Raji (cell line): ENCODE measurements at regions not wholly inside any gene's neighbourhood (a gene's known extent, or its start where the extent isn't known, plus 50 kb on each side); places are given as distances from the start of the nearest gene placed in this dataset.

Experiments used
- POLR2A ChIP-seq: IDR thresholded peaks from 2 replicates; pipeline ENCODE4 v1.6.1; 2011; ENCODE audit warnings: low read depth, low read length, control low read depth; ENCODE audit not compliant: insufficient read depth

DNA sequence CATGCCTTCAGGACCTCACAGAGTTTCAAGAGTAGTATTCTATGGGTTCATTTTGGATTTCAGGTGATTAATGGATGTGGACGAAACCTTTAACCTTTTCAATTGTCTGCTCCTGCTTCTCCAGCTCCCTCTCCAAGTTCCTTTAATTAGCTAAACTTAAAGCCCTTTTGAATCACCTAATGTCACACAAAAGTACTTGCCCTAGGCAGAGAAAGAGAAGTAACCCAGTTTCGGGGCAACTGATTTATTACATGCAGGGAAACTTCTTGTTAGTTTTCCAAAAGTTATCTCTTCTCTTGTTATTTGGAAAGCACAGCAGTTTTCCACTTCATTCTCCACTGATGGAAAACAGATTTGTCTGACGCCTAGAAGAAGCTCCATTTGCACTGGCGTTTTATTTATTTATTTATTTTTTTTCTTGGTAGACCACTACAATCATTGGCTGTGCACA, 407.7 kb upstream of the JARID2 start:
- TF ChIP-seq POLR2A = no peak

DNA sequence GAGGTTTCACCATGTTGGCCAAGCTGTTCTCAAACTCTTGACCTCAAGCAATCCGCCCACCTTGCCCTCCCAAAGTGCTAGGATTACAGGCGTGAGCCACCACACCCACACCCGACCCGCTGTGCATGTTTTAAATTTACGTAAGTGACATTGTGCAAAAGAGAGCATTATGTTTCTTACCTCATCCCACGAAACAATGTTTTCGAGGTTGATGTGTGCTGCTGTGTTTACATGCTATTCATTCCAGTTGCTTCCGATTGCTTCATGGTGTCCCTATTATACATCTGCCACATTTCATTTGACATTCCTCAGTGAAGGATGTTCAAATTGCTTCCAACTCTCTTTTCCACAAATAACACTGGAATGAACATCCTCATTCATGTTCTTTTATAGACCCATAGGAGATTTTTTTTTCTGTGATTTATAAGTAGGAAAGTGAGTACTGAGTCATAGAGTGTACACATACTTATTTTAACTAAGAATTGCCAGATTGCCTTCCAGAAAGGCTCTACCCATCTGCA, 403.9 kb upstream of the JARID2 start:
- TF ChIP-seq POLR2A = no peak

GRCh38 chr6:14844411-14844810, 401.5 kb upstream of the JARID2 start:
- no peak for TF ChIP-seq POLR2A

DNA sequence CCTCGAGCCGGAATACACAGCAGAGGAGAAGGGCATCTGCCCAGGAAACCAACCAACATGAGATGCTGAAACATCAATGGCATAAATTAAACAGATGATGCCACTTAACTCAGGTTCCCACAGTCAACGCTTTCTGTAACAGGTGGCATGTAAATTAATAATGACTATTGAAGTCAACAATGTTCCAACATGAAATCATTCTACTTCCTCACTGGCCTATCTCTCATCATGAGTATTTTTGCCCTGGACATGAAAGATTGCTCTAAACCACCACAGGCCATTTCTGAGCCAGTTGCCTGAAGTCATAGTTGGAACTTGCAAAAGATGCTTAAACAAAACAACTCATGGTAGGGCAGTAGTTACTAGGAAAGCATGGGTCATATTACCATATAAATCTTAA, 397.9 kb upstream of the JARID2 start:
- TF ChIP-seq POLR2A = no peak

- no peak for TF ChIP-seq POLR2A
Measured at GRCh38 chr6:14849185-14849584, 396.7 kb upstream of the JARID2 start.

DNA sequence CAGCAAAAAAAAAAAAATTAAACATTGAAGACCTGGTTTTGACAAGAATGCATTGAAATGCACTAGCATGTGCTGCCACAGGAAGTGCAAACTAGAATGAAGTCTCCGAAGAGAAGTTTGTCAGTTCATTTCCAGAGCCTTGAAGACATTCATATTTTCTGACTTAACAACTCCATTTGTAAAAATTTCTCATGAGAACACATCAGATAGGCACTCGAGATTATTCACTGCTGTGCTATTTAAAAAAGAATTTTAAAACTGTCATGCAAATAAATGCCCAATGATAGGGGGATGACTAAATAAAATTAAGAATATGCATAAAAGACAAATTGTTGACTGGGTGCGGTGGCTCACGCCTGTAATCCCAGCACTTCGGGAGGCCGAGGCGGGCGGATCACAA, 394.6 kb upstream of the JARID2 start:
- TF ChIP-seq POLR2A = no peak

GRCh38 chr6:14852375-14852774, 393.5 kb upstream of the JARID2 start:
- TF ChIP-seq POLR2A = no peak

GRCh38 chr6:14856177-14856576, 389.7 kb upstream of the JARID2 start:
- TF ChIP-seq POLR2A = no peak

- TF ChIP-seq POLR2A = no peak
Measured at GRCh38 chr6:14857001-14857400, 388.9 kb upstream of the JARID2 start.

DNA sequence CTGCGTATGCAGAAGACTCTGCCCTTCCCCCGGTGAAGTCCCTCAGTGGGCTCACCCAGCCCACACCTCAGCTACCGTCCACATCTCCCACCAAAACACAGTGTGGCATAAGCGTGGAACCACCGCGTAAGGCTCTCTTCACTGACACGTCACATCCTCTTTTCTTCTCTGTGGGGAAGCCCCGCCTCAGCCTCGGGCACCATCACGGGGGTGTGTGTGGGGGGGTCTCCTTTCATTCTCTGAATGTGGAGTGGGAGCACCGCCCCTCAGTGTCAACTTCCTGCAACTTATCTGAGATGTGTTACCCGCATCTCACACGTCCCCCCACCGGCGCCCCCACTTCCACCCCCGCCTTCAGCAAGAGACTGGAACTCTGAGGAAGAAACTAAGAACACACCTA, 388.4 kb upstream of the JARID2 start:
- no peak for TF ChIP-seq POLR2A

DNA sequence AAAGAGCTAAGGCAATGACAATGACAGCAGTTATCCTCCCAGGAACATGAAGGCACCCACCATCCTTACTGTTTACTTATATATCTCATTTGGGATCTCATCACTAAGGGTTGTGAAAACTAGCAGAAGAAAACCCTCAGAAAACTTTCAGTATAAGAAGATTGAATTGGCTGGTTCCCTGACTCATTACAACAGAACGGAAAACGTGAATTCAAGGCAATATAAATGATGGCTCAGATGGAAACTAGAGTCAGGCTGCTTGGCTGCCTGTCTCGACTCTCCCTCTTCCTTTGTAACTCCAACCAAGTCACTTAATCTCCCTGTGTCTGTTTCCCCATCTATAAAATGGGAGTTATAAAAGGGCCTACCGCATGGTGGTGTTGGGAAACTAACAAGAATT, 387.1 kb upstream of the JARID2 start:
- TF ChIP-seq POLR2A = no peak

DNA sequence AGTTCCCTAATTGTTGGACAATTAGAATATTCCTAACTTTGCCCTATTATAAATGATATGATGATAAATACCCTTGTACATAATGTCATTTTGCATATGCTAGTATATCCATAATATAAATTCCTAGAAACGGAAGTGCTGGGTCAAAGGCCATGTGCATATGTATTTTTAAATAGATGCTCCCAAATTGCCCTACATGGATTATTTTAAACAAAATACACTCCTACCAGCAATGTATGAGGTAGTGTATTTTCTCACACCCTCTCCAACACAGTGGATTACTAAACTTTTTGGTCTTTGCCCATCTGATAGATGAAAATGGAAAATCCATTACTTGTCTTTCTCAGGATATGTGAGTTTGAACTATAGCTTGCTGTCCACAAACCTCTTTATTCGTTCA, 385.1 kb upstream of the JARID2 start:
- no peak for TF ChIP-seq POLR2A

- TF ChIP-seq POLR2A = no peak
Measured at GRCh38 chr6:14861491-14861943, 384.4 kb upstream of the JARID2 start.

DNA sequence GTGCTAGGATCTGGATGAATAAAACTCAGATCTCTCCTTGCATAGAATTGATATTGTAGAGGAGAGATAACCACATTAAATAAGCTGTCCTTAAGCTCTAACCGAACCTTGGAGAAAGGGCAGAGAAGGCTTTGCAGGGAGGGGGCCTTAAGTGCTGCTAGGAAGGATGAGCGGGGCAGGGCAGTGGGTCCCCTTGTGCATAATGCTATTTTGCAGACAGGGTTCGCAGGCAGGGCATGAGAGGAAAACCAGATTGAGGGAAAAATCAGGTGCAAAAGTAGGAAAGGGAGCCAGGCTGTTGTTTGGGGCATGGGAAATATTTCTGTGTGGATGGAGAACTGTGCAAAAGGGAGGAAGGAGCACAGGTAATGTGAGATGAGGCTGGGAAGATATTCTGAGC, 383.0 kb upstream of the JARID2 start:
- TF ChIP-seq POLR2A = no peak

GRCh38 chr6:14863902-14864850, 381.7 kb upstream of the JARID2 start:
- TF ChIP-seq POLR2A = no peak

DNA sequence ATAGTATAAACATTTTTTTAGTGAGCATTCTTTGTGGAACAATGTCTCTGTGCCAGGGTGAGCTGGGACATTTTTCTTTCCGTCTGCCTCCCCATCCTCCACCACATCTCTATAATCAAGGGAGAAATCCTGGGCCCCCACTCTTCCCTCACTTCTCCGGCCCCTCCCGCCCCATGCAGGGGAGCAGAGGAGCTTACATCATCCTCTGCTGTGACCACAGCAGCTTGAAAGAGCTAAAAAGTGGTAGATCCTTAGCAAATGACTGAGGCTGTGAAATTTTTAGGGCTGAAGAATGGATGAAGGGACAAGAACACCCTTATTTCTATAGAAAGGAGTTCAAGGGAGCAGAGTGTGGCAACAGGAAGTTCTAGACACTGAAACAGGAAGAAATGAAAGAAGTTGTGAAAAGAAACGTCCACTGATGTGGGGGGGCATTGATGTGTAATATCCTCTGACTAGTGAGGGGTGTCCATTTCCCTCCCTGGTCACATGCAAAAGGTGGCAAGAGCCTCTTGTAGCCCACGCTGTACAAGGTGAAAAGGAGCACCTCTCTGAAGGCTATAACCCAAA, 380.3 kb upstream of the JARID2 start:
- TF ChIP-seq POLR2A = no peak
